ENCODE measurements at regions not wholly inside any gene's neighbourhood (a gene's known extent, or its start where the extent isn't known, plus 50 kb on each side); places are given as distances from the start of the nearest gene placed in this dataset.

DNA sequence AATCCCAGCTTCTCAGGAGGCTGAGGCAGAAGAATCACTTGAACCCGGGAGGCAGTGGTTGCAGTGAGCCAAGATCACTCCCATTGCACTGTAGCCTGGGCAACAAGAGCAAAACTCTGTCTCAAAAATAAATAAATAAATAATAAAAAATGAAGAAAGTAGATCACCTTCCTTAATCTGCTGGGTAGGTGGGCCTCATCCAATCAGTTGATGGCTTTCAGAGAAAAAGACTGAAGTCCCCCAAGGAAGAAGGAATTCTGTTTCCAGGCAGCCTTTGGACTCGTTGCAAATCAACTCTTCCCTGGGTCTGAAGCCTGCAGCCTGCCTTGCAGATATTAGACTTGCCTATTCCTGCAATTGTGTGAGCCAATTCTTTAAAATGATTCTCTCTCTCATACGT is 136.5 kb downstream of the TFCP2L1 start:
- TF ChIP-seq GATA2 (IDR thresholded peaks at IDR 0.05; ENCODE audit: low read depth, low read length) (no peak), GATA3 (IDR thresholded peaks at IDR 0.05; ENCODE audit: low read depth, low read length) (no peak)

Measured in SH-SY5Y (cell line).